Peyer's patch (tissue), 4 donors: ENCODE measurements at regions not wholly inside any gene's neighbourhood (a gene's known extent, or its start where the extent isn't known, plus 50 kb on each side); places are given as distances from the start of the nearest gene placed in this dataset.

Experiments used
- CTCF ChIP-seq, 6 experiments: fragments of 450-650 bp in 4 of 6; fragments of 200-600 bp in 2 of 6; sonication (generic) in 1 of 6; IDR thresholded peaks; one replicate each; pipeline ENCODE4 v1.5.1; 2017 to 2019; ENCODE audit warnings: antibody characterized with exemption in 6 of 6, mild to moderate bottlenecking in 3 of 6, moderate library complexity in 1 of 6
- POLR2A ChIP-seq, 2 donors: fragments of 450-650 bp; IDR thresholded peaks; one replicate each; pipeline ENCODE4 v1.5.1; 2017; ENCODE audit warnings: antibody characterized with exemption in 2 of 2, mild to moderate bottlenecking in 2 of 2, moderate library complexity in 2 of 2

GRCh38 chr3:25170021-25170420, 258.0 kb upstream of the RARB start:
- TF ChIP-seq POLR2A (IDR thresholded peaks at IDR 0.05): no peak
- no peak for TF ChIP-seq CTCF (IDR thresholded peaks at IDR 0.05)
